B cell (primary cell): ENCODE measurements at regions not wholly inside any gene's neighbourhood (a gene's known extent, or its start where the extent isn't known, plus 50 kb on each side); places are given as distances from the start of the nearest gene placed in this dataset.

ENCODE experiments used
- ATAC-seq: fragments of 200-7000 bp; cut with Tn5 transposase; one replicate; pipeline ENCODE4 v1.10.0; 2021; ENCODE audit warnings: low read depth, mild to moderate bottlenecking, moderate number of reproducible peaks, moderate library complexity
- CTCF ChIA-PET: fragments of 350-600 bp; sonication (Branson Sonifier 250); formaldehyde crosslinking; loops from one replicate; lab custom pipeline; 2021; ENCODE audit warnings: antibody characterized with exemption, inconsistent platforms; lab: Charles Lee
- POLR2A ChIA-PET: fragments of 350-600 bp; sonication (Branson Sonifier 250); formaldehyde crosslinking; loops from one replicate; lab custom pipeline; 2021; ENCODE audit warnings: antibody characterized with exemption; lab: Charles Lee
- DNase-seq: peaks from one replicate; pipeline ENCODE4 v3.0.0; 2013
- H2AFZ ChIP-seq: 2 replicates; pipeline ENCODE4 v1.6.1; 2012; ENCODE audit warnings: mild to moderate bottlenecking, low read depth, low read length; ENCODE audit not compliant: insufficient read depth, poor library complexity, severe bottlenecking
- H3K27ac ChIP-seq, 2 donors: 1 replicate in 1 of 2; 2 replicates in 1 of 2; pipeline ENCODE4 v1.5.1; 2012 to 2013; ENCODE audit warnings: low read length in 2 of 2, mild to moderate bottlenecking in 2 of 2, moderate library complexity in 1 of 2
- H3K27me3 ChIP-seq, 4 experiments: fragments of 200-600 bp in 1 of 4; sonication (generic) in 1 of 4; replicated peaks in 1 of 4; 1 replicate in 2 of 4; 2 replicates in 2 of 4; pipeline versions ENCODE4 v1.6.1 to v1.7.0; 2013 to 2016; ENCODE audit warnings: low read length in 3 of 4, mild to moderate bottlenecking in 2 of 4, mixed read lengths in 1 of 4, moderate library complexity in 1 of 4; ENCODE audit not compliant: insufficient read depth in 4 of 4, control insufficient read depth in 3 of 4; ENCODE audit errors: control extremely low read depth in 1 of 4
- H3K36me3 ChIP-seq, 2 experiments: replicated peaks in 1 of 2; 1 replicate in 1 of 2; 2 replicates in 1 of 2; pipeline versions ENCODE4 v1.6.1 to v1.7.1; 2013; ENCODE audit warnings: low read length in 1 of 2; ENCODE audit not compliant: insufficient read depth in 2 of 2, control insufficient read depth in 1 of 2; ENCODE audit errors: control extremely low read depth in 1 of 2, extremely low read depth in 1 of 2
- H3K4me1 ChIP-seq, 2 donors: fragments of 200-600 bp in 1 of 2; sonication (generic) in 1 of 2; 1 replicate in 1 of 2; 2 replicates in 1 of 2; pipeline versions ENCODE4 v1.5.1 to v1.6.1; 2013 to 2017; ENCODE audit warnings: low read length in 2 of 2; ENCODE audit not compliant: control insufficient read depth in 2 of 2, insufficient read depth in 2 of 2
- H3K4me2 ChIP-seq: replicated peaks from 2 replicates; pipeline ENCODE3; 2012; ENCODE audit warnings: mild to moderate bottlenecking, low read depth, low read length; ENCODE audit not compliant: poor library complexity, severe bottlenecking
- H3K4me3 ChIP-seq, 5 experiments: fragments of 200-600 bp in 1 of 5; sonication (generic) in 1 of 5; 1 replicate in 3 of 5; 2 replicates in 2 of 5; pipeline versions ENCODE4 v1.5.1 to v1.7.0; 2011 to 2016; ENCODE audit warnings: low read length in 4 of 5, mild to moderate bottlenecking in 4 of 5, low read depth in 2 of 5, control low read depth in 1 of 5, moderate library complexity in 1 of 5; ENCODE audit not compliant: insufficient read depth in 1 of 5; ENCODE audit errors: control extremely low read depth in 1 of 5, extremely low read depth in 1 of 5
- H3K79me2 ChIP-seq: fragments of 200-600 bp; sonication (generic); one replicate; pipeline ENCODE4 v1.6.0; 2016; ENCODE audit warnings: low read length; ENCODE audit not compliant: control insufficient read depth, insufficient read depth
- H3K9ac ChIP-seq: fragments of 200-600 bp; sonication (generic); 2 replicates; pipeline ENCODE4 v1.6.1; 2017; ENCODE audit warnings: mild to moderate bottlenecking, low read length, moderate library complexity
- H3K9me3 ChIP-seq, 3 donors: one replicate each; pipeline versions ENCODE4 v1.6.1 to v1.7.1; 2013; ENCODE audit warnings: low read length in 2 of 3; ENCODE audit not compliant: control insufficient read depth in 2 of 3, insufficient read depth in 1 of 3; ENCODE audit errors: control extremely low read depth in 1 of 3
- H4K20me1 ChIP-seq: 2 replicates; pipeline ENCODE4 v1.6.0; 2012; ENCODE audit warnings: mild to moderate bottlenecking, low read length; ENCODE audit not compliant: insufficient read depth, control insufficient read depth, poor library complexity, severe bottlenecking
- H3K27ac Mint-ChIP-seq: one replicate; pipeline ENCODE4 v1.8.0; 2021; ENCODE audit warnings: mixed read lengths
- H3K27me3 Mint-ChIP-seq: one replicate; pipeline ENCODE4 v1.8.0; 2021; ENCODE audit warnings: mixed read lengths
- H3K4me1 Mint-ChIP-seq: one replicate; pipeline ENCODE4 v1.8.0; 2021; ENCODE audit warnings: mixed read lengths
- H3K4me3 Mint-ChIP-seq: one replicate; pipeline ENCODE4 v1.8.0; 2021; ENCODE audit warnings: mixed read lengths
- H3K9me3 Mint-ChIP-seq: one replicate; pipeline ENCODE4 v1.8.0; 2022; ENCODE audit warnings: mixed read lengths; ENCODE audit not compliant: insufficient read depth
- CTCF ChIP-seq: fragments of 200-600 bp; IDR thresholded peaks from one replicate; pipeline ENCODE4 v1.8.0; 2022; ENCODE audit warnings: antibody characterized with exemption, mild to moderate bottlenecking
- EZH2 ChIP-seq: IDR thresholded peaks from 2 replicates; pipeline ENCODE4 v1.6.1; 2012; ENCODE audit warnings: borderline replicate concordance, low read depth, mild to moderate bottlenecking, moderate library complexity, low read length; ENCODE audit not compliant: insufficient read depth, poor library complexity, severe bottlenecking
- WGBS: methylation state at CpG from one replicate; pipeline ENCODE4 v1.1.5; 2013; ENCODE audit warnings: missing lambda C conversion rate; ENCODE audit not compliant: insufficient coverage; 5-methylcytosine and 5-hydroxymethylcytosine counted together
- intact Hi-C: fragments of 100-400 bp; cut with micrococcal nuclease; formaldehyde crosslinking; loops from one replicate; pipeline ENCODE4 v1.10.0; 2022

DNA sequence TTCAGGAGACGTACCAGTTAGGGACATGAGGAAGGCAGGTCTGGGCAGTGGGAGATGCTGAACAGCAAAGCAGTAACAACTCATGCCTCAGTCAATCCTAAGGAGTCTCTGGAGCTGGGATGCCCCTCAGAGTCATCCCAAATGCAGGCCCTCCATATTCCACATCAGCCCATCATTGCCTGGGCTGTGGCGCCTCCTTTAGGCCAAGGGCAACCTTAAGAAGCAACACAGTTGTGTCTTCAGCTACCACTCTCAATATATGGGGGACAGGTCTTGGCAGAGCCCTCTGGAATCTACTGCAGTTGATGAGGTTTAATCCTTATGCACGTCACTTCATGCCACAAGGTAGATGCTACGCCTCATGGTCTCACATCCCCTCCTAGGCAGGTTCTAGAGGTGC, 682.0 kb upstream of the RAB6C start:
- no peaks in the 10 kb centered on the region for H3K4me1 Mint-ChIP-seq
- peaks cover 6% of the 10 kb centered on the region for H3K27me3 Mint-ChIP-seq
- H3K4me3 Mint-ChIP-seq: no peak overlapping the region
- Histone ChIP-seq H2AFZ (no peak overlapping the region), H3K4me1 (no peaks in the 10 kb centered on the region), H3K36me3 (no peaks in the 10 kb centered on the region), H3K4me3 (no peak overlapping the region), H3K4me2 (no peak overlapping the region), H3K27me3 (peaks cover 0 to 5% (median 0%) of the 10 kb centered on the region in 4 experiments), H4K20me1 (no peaks in the 10 kb centered on the region), H3K79me2 (no peaks in the 10 kb centered on the region), H3K9me3 (no peaks in the 10 kb centered on the region), H3K9ac (no peak overlapping the region), H3K27ac (no peak overlapping the region)
- no peak overlapping the region for H3K27ac Mint-ChIP-seq
- ChIA-PET POLR2A (no interaction called here), CTCF (no interaction called here)
- intact Hi-C loops: no loop called here
- 77% methylated on average over 2 of the region's 4 CpGs for WGBS
- TF ChIP-seq EZH2 (no peak), CTCF (no peak)
- ATAC-seq: no peak
- H3K9me3 Mint-ChIP-seq: peaks cover 8% of the 10 kb centered on the region
- no peak for DNase-seq

- no peaks in the 10 kb centered on the region for H4K20me1 ChIP-seq
- intact Hi-C loops: no loop called here
- H3K4me1 ChIP-seq: no peaks in the 10 kb centered on the region
- H3K4me2 ChIP-seq: no peak overlapping the region
- ATAC-seq (no peak), DNase-seq (no peak)
- no peak overlapping the region for H2AFZ ChIP-seq
- no peaks in the 10 kb centered on the region for H3K36me3 ChIP-seq
- peaks cover 0 to 3% (median 0%) of the 10 kb centered on the region in 3 donors for H3K9me3 ChIP-seq
- no peak overlapping the region for H3K27ac Mint-ChIP-seq
- no peak overlapping the region for H3K9ac ChIP-seq
- H3K4me3 Mint-ChIP-seq: no peak overlapping the region
- no peak overlapping the region for H3K4me3 ChIP-seq
- no peaks in the 10 kb centered on the region for H3K79me2 ChIP-seq
- H3K9me3 Mint-ChIP-seq: peaks cover 5% of the 10 kb centered on the region
- POLR2A ChIA-PET: no interaction called here
- 92% methylated on average over 2 of the region's 2 CpGs for WGBS
- H3K4me1 Mint-ChIP-seq: no peaks in the 10 kb centered on the region
- H3K27me3 Mint-ChIP-seq: peaks cover 15% of the 10 kb centered on the region
- no peak overlapping the region for H3K27ac ChIP-seq
- TF ChIP-seq EZH2: no peak
- no peak for TF ChIP-seq CTCF
- peaks cover 0 to 8% (median 0%) of the 10 kb centered on the region in 4 experiments for H3K27me3 ChIP-seq
- CTCF ChIA-PET: no interaction called here
Observed at GRCh38 chr2:129299338-129299737, 680.1 kb upstream of the RAB6C start.
